Right lobe of liver (tissue), 4 donors: ENCODE measurements at regions not wholly inside any gene's neighbourhood (a gene's known extent, or its start where the extent isn't known, plus 50 kb on each side); places are given as distances from the start of the nearest gene placed in this dataset.

Experiments used
- POLR2A ChIP-seq: fragments of 450-650 bp; IDR thresholded peaks from one replicate; pipeline ENCODE4 v1.6.1; 2017; ENCODE audit warnings: antibody characterized with exemption, mild to moderate bottlenecking
- TF ChIP-seq, protein P1 (sequence below), 4 donors: fragments of 200-600 bp in 3 of 4; fragments of 450-650 bp in 1 of 4; IDR thresholded peaks; one replicate each; pipeline versions ENCODE4 v1.5.1 to v1.8.0; 2016 to 2022; ENCODE audit warnings: antibody characterized with exemption in 4 of 4, mild to moderate bottlenecking in 2 of 4
- donor health status: DM: no; HTN: no; CAD: no.
- donor health status: DM: no; HTN: no; CAD: no.
- donor health status: DM: no; HTN: yes; CAD: no.

DNA sequence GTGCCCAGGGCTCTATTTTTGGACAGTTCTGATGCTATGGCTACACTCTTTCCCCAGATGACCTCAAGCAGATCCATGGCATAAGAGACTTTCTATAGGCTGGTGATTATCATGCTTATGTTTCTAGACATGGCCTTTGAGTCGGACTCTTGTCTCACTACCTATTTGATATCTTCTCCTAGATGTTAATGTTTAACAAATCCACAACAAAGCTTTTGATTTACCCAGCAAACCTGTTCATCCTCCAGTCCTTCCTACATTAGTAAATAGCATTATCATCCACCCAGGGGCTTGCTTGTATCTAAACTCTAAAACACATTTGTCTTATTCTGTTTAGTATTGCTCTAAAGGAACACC lies 188.7 kb downstream of the CSNK2A3 start:
- TF ChIP-seq, protein P1, sequence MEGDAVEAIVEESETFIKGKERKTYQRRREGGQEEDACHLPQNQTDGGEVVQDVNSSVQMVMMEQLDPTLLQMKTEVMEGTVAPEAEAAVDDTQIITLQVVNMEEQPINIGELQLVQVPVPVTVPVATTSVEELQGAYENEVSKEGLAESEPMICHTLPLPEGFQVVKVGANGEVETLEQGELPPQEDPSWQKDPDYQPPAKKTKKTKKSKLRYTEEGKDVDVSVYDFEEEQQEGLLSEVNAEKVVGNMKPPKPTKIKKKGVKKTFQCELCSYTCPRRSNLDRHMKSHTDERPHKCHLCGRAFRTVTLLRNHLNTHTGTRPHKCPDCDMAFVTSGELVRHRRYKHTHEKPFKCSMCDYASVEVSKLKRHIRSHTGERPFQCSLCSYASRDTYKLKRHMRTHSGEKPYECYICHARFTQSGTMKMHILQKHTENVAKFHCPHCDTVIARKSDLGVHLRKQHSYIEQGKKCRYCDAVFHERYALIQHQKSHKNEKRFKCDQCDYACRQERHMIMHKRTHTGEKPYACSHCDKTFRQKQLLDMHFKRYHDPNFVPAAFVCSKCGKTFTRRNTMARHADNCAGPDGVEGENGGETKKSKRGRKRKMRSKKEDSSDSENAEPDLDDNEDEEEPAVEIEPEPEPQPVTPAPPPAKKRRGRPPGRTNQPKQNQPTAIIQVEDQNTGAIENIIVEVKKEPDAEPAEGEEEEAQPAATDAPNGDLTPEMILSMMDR (IDR thresholded peaks at IDR 0.05): no peak
- no peak for TF ChIP-seq POLR2A
